ENCODE measurements at regions not wholly inside any gene's neighbourhood (a gene's known extent, or its start where the extent isn't known, plus 50 kb on each side); places are given as distances from the start of the nearest gene placed in this dataset.

- POLR2A ChIA-PET: no interaction called here
- Mint-ChIP-seq H3K27ac (no peak overlapping the region), H3K4me1 (no peaks in the 10 kb centered on the region), H3K27me3 (peaks cover 4% of the 10 kb centered on the region), H3K9me3 (no peaks in the 10 kb centered on the region), H3K4me3 (no peak overlapping the region), H3K36me3 (ENCODE audit: low read depth) (no peaks in the 10 kb centered on the region)
- DNase-seq (no peak), ATAC-seq (ENCODE audit: low read depth) (no peak)
- TF ChIP-seq, protein P1, sequence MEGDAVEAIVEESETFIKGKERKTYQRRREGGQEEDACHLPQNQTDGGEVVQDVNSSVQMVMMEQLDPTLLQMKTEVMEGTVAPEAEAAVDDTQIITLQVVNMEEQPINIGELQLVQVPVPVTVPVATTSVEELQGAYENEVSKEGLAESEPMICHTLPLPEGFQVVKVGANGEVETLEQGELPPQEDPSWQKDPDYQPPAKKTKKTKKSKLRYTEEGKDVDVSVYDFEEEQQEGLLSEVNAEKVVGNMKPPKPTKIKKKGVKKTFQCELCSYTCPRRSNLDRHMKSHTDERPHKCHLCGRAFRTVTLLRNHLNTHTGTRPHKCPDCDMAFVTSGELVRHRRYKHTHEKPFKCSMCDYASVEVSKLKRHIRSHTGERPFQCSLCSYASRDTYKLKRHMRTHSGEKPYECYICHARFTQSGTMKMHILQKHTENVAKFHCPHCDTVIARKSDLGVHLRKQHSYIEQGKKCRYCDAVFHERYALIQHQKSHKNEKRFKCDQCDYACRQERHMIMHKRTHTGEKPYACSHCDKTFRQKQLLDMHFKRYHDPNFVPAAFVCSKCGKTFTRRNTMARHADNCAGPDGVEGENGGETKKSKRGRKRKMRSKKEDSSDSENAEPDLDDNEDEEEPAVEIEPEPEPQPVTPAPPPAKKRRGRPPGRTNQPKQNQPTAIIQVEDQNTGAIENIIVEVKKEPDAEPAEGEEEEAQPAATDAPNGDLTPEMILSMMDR (IDR thresholded peaks at IDR 0.05): no peak
- intact Hi-C loops (cut with micrococcal nuclease): no loop called here
- CTCF ChIA-PET: interaction anchor here (1.1 kb wide), 1 partner anchor 15 kb away, joined by 3 read pairs; no protein-coding TSS in a partner anchor
These were observed 107.6 kb upstream of the MCHR2 start for GRCh38 chr6:100101644-100102043.

- CTCF ChIA-PET: interaction anchor here (1.1 to 1.8 kb wide), 2 partner anchors 16 to 19 kb away, joined by 3 to 5 read pairs; no protein-coding TSS in a partner anchor
- TF ChIP-seq, protein P1 (IDR thresholded peaks at IDR 0.05): no peak
- no peaks in the 10 kb centered on the region for H3K4me1 Mint-ChIP-seq
- no peak for ATAC-seq (ENCODE audit: low read depth)
- H3K27me3 Mint-ChIP-seq: no peaks in the 10 kb centered on the region
- intact Hi-C loops (cut with micrococcal nuclease): no loop called here
- no peak overlapping the region for H3K27ac Mint-ChIP-seq
- POLR2A ChIA-PET: no interaction called here
- no peak for DNase-seq
- H3K4me3 Mint-ChIP-seq: no peak overlapping the region
- H3K9me3 Mint-ChIP-seq: no peaks in the 10 kb centered on the region
- H3K36me3 Mint-ChIP-seq (ENCODE audit: low read depth): no peaks in the 10 kb centered on the region
These were observed 106.8 kb upstream of the MCHR2 start for GRCh38 chr6:100100776-100101175.

GRCh38 chr6:100099189-100100074, 105.4 kb upstream of the MCHR2 start:
- Mint-ChIP-seq H3K27me3 (no peaks in the 10 kb centered on the region), H3K36me3 (ENCODE audit: low read depth) (no peaks in the 10 kb centered on the region), H3K4me1 (no peaks in the 10 kb centered on the region), H3K9me3 (no peaks in the 10 kb centered on the region), H3K4me3 (no peak overlapping the region), H3K27ac (no peak overlapping the region)
- DNase-seq (no peak), ATAC-seq (ENCODE audit: low read depth) (no peak)
- intact Hi-C loops (cut with micrococcal nuclease): no loop called here
- POLR2A ChIA-PET: no interaction called here
- CTCF ChIA-PET: interaction anchor here (0.9 to 1.8 kb wide), 4 partner anchors 12 to 231 kb away, joined by 3 to 5 read pairs (median 4); no protein-coding TSS in a partner anchor
- TF ChIP-seq, protein P1 (IDR thresholded peaks at IDR 0.05): no peak

DNA sequence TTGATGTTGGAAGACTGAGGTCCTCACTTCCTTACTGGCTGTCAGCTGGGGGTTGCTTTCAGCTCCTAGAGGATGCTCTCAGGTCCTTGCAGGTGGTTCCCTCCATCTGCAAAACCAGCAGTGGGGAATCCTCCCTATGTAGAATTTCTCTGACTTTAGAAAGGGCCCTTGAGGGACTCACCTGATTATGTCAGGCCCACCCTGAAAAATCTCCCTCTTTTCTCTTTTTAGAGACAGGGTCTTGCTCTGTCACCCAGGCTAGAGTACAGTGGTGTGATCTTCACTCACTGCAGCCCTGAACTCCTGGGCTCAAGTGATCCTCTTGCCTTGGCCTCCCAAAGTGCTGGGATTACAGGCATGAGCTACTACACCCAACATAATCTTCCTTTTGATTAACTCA, 102.9 kb upstream of the MCHR2 start:
- intact Hi-C loops (cut with micrococcal nuclease): no loop called here
- H3K27me3 Mint-ChIP-seq: no peaks in the 10 kb centered on the region
- H3K27ac Mint-ChIP-seq: no peak overlapping the region

DNA sequence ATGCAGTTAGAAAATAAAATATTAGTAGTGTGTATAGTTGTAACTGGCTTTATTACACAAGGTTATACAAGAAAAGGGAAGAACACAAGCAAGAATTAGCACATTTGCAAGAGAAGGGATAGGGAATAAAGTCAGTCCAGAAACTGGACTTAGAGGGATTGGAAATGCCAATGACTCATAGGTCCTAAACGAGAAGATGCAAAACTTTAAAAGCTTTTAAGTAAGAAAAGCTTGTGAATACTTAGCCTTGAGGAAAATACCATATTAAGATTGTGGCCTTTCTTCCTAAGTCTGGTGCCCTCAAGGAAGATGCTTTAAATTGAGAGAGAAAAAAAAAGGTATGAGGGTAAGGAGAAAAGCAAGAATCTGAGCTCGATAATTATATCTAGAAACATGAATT, 102.3 kb upstream of the MCHR2 start:
- H3K27ac Mint-ChIP-seq: no peak overlapping the region
- CTCF ChIA-PET: no interaction called here
- no peak overlapping the region for H3K4me3 Mint-ChIP-seq
- DNase-seq: no peak
- POLR2A ChIA-PET: no interaction called here
- no peak for ATAC-seq (ENCODE audit: low read depth)
- H3K4me1 Mint-ChIP-seq: no peaks in the 10 kb centered on the region
- intact Hi-C loops (cut with micrococcal nuclease): no loop called here
- H3K27me3 Mint-ChIP-seq: no peaks in the 10 kb centered on the region
- no peaks in the 10 kb centered on the region for H3K9me3 Mint-ChIP-seq
- TF ChIP-seq, protein P1 (IDR thresholded peaks at IDR 0.05): no peak
- H3K36me3 Mint-ChIP-seq (ENCODE audit: low read depth): no peaks in the 10 kb centered on the region

More for the DNA sequence above, 102.9 kb upstream of the MCHR2 start:
- Mint-ChIP-seq H3K36me3 (ENCODE audit: low read depth) (no peaks in the 10 kb centered on the region), H3K4me1 (no peaks in the 10 kb centered on the region), H3K9me3 (no peaks in the 10 kb centered on the region), H3K4me3 (no peak overlapping the region)
- POLR2A ChIA-PET: no interaction called here
- CTCF ChIA-PET: interaction anchor here (1.5 kb wide), 1 partner anchor 15 kb away, joined by 5 read pairs; no protein-coding TSS in a partner anchor
- TF ChIP-seq, protein P1 (IDR thresholded peaks at IDR 0.05): no peak
- DNase-seq (no peak), ATAC-seq (ENCODE audit: low read depth) (no peak)

All from activated B cell treated with CpG ODN at 0.5 μM for 24 hours (primary cell).